Suprapubic skin (tissue), 4 donors: ENCODE measurements at regions not wholly inside any gene's neighbourhood (a gene's known extent, or its start where the extent isn't known, plus 50 kb on each side); places are given as distances from the start of the nearest gene placed in this dataset.

ENCODE experiments used
- DNase-seq, 2 donors: peaks; one replicate each; pipeline ENCODE4 v3.0.0-alpha.2; 2019; ENCODE audit warnings: low spot score in 2 of 2
- H3K27ac ChIP-seq: fragments of 200-600 bp; sonication (generic); one replicate; pipeline ENCODE4 v1.5.1; 2019
- H3K27me3 ChIP-seq: fragments of 200-600 bp; sonication (generic); one replicate; pipeline ENCODE4 v1.5.1; 2019
- H3K36me3 ChIP-seq: fragments of 200-600 bp; sonication (generic); one replicate; pipeline ENCODE4 v1.5.1; 2019
- H3K4me1 ChIP-seq: fragments of 200-600 bp; sonication (generic); one replicate; pipeline ENCODE4 v1.5.1; 2019
- H3K4me3 ChIP-seq: fragments of 200-600 bp; sonication (generic); one replicate; pipeline ENCODE4 v1.5.1; 2019; ENCODE audit warnings: mild to moderate bottlenecking
- H3K9me3 ChIP-seq: fragments of 200-600 bp; sonication (generic); one replicate; pipeline ENCODE4 v1.5.1; 2019
- EP300 ChIP-seq: sonication (generic); formaldehyde crosslinking; IDR thresholded peaks from one replicate; pipeline ENCODE4 v1.6.1; 2017; ENCODE audit warnings: antibody characterized with exemption
- POLR2A ChIP-seq, 2 donors: fragments of 450-650 bp; IDR thresholded peaks; one replicate each; pipeline ENCODE4 v1.6.1; 2017; ENCODE audit warnings: antibody characterized with exemption in 2 of 2, mild to moderate bottlenecking in 2 of 2, moderate library complexity in 2 of 2
- POLR2AphosphoS5 ChIP-seq, 3 donors: sonication (generic); formaldehyde crosslinking; IDR thresholded peaks; one replicate each; pipeline ENCODE4 v1.6.1; 2017; ENCODE audit warnings: antibody characterized with exemption in 3 of 3
- WGBS: methylation state at CpG from one replicate; pipeline ENCODE4 v1.1.5; 2018; 5-methylcytosine and 5-hydroxymethylcytosine counted together
- TF ChIP-seq, protein P1 (sequence below), 2 donors: fragments of 200-600 bp in 1 of 2; fragments of 450-650 bp in 1 of 2; sonication (generic) in 1 of 2; IDR thresholded peaks; one replicate each; pipeline ENCODE4 v1.5.1; 2016 to 2019; ENCODE audit warnings: antibody characterized with exemption in 2 of 2, mild to moderate bottlenecking in 1 of 2, moderate library complexity in 1 of 2

DNA sequence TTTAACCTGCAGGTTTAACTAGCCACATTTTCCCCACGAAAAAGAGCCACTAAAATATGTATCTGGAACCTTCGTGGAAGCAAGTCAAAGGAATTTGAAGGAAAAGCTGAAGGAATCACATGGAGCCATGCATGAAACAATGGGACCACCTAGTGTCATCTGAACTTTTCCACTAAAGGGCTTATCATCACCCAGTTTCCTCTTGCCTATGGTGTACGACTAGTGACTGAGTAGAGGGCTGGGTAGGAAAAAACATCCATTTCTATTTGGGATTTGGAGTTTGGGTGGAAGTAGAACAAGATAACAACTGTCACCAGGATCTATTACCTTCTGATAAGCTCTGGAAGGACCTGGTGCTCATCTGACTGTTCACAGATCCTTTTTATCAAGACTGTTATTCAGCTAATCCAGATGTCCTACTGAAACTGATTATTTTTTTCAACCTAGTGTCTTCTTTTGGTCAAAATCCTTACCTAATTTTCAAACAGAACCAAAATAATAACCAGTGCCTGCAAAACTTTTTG, 153.2 kb upstream of the COL1A2 start:
- Histone ChIP-seq H3K27me3 (no peaks in the 10 kb centered on the region), H3K36me3 (no peaks in the 10 kb centered on the region), H3K4me3 (no peak overlapping the region), H3K9me3 (no peaks in the 10 kb centered on the region), H3K27ac (no peak overlapping the region), H3K4me1 (peaks cover 7% of the 10 kb centered on the region)
- TF ChIP-seq EP300 (no peak), POLR2A (IDR thresholded peaks at IDR 0.05) (no peak), POLR2AphosphoS5 (IDR thresholded peaks at IDR 0.05) (no peak)
- TF ChIP-seq, protein P1, sequence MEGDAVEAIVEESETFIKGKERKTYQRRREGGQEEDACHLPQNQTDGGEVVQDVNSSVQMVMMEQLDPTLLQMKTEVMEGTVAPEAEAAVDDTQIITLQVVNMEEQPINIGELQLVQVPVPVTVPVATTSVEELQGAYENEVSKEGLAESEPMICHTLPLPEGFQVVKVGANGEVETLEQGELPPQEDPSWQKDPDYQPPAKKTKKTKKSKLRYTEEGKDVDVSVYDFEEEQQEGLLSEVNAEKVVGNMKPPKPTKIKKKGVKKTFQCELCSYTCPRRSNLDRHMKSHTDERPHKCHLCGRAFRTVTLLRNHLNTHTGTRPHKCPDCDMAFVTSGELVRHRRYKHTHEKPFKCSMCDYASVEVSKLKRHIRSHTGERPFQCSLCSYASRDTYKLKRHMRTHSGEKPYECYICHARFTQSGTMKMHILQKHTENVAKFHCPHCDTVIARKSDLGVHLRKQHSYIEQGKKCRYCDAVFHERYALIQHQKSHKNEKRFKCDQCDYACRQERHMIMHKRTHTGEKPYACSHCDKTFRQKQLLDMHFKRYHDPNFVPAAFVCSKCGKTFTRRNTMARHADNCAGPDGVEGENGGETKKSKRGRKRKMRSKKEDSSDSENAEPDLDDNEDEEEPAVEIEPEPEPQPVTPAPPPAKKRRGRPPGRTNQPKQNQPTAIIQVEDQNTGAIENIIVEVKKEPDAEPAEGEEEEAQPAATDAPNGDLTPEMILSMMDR (IDR thresholded peaks at IDR 0.05) = no peak
- no peak for DNase-seq
- 79% methylated on average over 3 of the region's 3 CpGs for WGBS

DNA sequence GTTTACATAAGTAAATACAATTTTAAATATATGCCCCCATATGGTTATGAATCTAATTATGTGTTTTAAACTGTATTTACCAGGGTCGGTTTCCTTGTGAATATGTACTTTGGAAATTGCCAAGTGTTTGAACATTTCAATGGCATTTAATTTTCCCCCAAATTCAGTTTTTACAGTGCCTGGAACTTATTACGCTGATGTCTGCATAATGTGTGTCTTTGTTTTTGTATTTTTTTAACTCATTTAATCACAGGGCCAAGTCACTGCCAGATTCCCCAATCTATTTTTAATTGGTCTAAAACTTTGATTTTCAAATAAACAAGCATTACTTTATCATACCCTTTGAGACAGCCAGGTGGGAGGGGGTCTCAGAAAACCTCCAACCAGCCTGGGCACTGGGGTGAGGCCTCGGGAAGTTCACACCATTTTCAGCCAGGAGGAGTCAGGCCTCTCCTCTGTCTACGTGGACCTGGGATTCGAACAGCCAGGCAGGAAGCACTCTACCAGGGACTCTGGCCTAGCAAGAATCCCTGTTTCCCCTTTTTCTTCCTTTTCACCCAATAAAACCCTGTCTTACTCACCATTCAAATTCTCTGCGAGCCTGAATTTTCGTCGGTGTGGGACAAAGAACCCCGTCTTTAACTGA, 151.5 kb upstream of the COL1A2 start:
- H3K27ac ChIP-seq = no peak overlapping the region
- no peak for DNase-seq
- H3K36me3 ChIP-seq = no peaks in the 10 kb centered on the region
- TF ChIP-seq, protein P1 (IDR thresholded peaks at IDR 0.05) = no peak
- TF ChIP-seq EP300 (no peak), POLR2AphosphoS5 (IDR thresholded peaks at IDR 0.05) (no peak), POLR2A (IDR thresholded peaks at IDR 0.05) (no peak)
- peaks cover 7% of the 10 kb centered on the region for H3K4me1 ChIP-seq
- no peak overlapping the region for H3K4me3 ChIP-seq
- H3K9me3 ChIP-seq = no peaks in the 10 kb centered on the region
- WGBS = 80% methylated on average over 9 of the region's 9 CpGs
- H3K27me3 ChIP-seq = no peaks in the 10 kb centered on the region

DNA sequence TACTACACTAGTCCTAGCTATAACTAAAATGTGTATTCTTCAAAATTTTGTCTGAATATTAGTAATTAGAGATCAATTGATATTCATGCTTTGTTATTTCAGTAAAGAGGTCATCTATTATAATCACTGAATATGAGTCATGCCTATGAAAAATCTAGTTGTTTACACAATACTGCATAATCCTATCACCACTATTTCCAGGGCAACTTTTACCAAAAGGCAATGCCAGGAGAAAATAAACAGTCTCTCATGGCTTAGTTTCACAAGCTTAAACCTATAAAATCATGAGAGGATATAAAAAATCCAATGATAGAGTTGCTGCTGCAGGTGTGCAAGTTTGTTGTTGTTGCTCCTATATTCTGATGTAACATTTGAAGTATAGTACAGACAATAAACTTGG, 149.9 kb upstream of the COL1A2 start:
- H3K36me3 ChIP-seq = no peaks in the 10 kb centered on the region
- H3K27ac ChIP-seq = no peak overlapping the region
- no peaks in the 10 kb centered on the region for H3K27me3 ChIP-seq
- H3K9me3 ChIP-seq = no peaks in the 10 kb centered on the region
- no peak for DNase-seq
- TF ChIP-seq, protein P1 (IDR thresholded peaks at IDR 0.05) = no peak
- no peak for TF ChIP-seq POLR2AphosphoS5 (IDR thresholded peaks at IDR 0.05)
- no peak for TF ChIP-seq EP300
- no peak for TF ChIP-seq POLR2A (IDR thresholded peaks at IDR 0.05)
- H3K4me1 ChIP-seq = peaks cover 4% of the 10 kb centered on the region
- H3K4me3 ChIP-seq = no peak overlapping the region

DNA sequence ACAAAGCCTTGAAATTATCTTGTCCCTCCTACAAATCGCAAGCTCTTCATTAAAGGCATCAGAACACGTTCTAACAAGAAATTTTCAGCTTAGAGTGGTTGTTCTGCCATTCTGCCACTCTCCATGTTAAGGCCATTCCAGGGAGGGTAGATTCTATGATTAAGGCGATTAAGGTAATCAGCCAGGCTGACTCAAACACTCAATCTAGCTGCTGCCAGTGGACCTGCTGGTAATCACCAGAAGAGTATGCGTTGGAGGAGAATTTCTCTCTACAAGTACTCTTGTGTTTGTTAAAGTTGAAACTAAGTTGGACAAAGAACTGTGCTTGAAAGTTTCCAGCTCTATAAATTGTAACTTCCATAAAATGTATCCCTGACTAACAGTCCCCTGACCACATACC, 149.2 kb upstream of the COL1A2 start:
- Histone ChIP-seq H3K36me3 (no peaks in the 10 kb centered on the region), H3K9me3 (no peaks in the 10 kb centered on the region), H3K4me3 (no peak overlapping the region), H3K4me1 (no peaks in the 10 kb centered on the region), H3K27me3 (no peaks in the 10 kb centered on the region), H3K27ac (no peak overlapping the region)
- 62% methylated on average over 4 of the region's 4 CpGs for WGBS
- no peak for DNase-seq
- TF ChIP-seq EP300 (no peak), POLR2AphosphoS5 (IDR thresholded peaks at IDR 0.05) (no peak), POLR2A (IDR thresholded peaks at IDR 0.05) (no peak)

DNA sequence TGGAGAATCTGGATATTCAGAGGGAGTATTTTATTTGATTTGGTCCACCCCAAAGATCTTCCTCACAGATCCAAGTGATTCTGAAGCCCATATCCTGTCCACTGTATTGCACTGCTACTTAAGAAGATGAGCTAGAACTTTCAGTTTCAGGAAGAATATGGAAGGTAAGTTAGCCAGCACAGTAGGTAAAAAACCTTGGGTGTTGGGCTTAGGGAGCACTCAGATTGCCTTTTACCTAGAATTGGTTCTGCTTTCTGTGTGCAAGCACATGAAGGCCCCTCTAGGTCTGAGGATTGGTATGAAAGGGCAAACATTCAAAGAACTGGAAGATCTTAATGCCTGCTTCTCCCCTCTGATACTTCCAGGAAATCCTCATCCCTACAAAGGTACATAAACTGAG, 146.7 kb upstream of the COL1A2 start:
- Histone ChIP-seq H3K27ac (no peak overlapping the region), H3K27me3 (no peaks in the 10 kb centered on the region), H3K4me1 (peaks cover 5% of the 10 kb centered on the region), H3K4me3 (no peak overlapping the region), H3K9me3 (no peaks in the 10 kb centered on the region), H3K36me3 (no peaks in the 10 kb centered on the region)
- no peak for DNase-seq
- TF ChIP-seq POLR2AphosphoS5 (IDR thresholded peaks at IDR 0.05) (no peak), EP300 (no peak), POLR2A (IDR thresholded peaks at IDR 0.05) (no peak)
- TF ChIP-seq, protein P1 (IDR thresholded peaks at IDR 0.05) = no peak

DNA sequence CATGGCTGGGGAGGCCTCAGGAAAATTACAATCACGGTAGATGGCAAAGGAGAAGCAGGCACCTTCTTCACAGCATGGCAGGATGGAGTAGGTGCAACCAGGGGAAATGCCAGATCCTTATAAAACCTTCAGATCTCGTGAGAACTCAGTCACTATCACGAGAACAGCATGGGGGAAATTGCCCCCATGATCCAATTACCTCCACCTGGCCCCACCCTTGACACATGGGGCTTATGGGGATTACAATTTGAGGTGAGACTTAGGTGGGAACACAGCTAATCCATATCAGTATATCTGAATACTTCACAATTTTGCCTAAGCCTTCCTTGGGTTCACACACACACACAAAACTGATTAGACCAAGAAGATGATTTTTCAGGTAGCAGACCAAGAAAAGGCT, 145.1 kb upstream of the COL1A2 start:
- H3K9me3 ChIP-seq = no peaks in the 10 kb centered on the region
- H3K27me3 ChIP-seq = no peaks in the 10 kb centered on the region
- no peak overlapping the region for H3K4me3 ChIP-seq
- no peak for DNase-seq
- 72% methylated on average over 3 of the region's 3 CpGs for WGBS
- peaks cover 5% of the 10 kb centered on the region for H3K4me1 ChIP-seq
- no peaks in the 10 kb centered on the region for H3K36me3 ChIP-seq
- no peak overlapping the region for H3K27ac ChIP-seq
- TF ChIP-seq EP300 (no peak), POLR2A (IDR thresholded peaks at IDR 0.05) (no peak), POLR2AphosphoS5 (IDR thresholded peaks at IDR 0.05) (no peak)
- TF ChIP-seq, protein P1 (IDR thresholded peaks at IDR 0.05) = no peak
